ENCODE measurements at regions not wholly inside any gene's neighbourhood (a gene's known extent, or its start where the extent isn't known, plus 50 kb on each side); places are given as distances from the start of the nearest gene placed in this dataset.

GRCh38 chr12:19951664-19952063, 416.7 kb upstream of the PDE3A start:
- DNase-seq (ENCODE audit: low read depth in 2 of 2) = no peak

DNA sequence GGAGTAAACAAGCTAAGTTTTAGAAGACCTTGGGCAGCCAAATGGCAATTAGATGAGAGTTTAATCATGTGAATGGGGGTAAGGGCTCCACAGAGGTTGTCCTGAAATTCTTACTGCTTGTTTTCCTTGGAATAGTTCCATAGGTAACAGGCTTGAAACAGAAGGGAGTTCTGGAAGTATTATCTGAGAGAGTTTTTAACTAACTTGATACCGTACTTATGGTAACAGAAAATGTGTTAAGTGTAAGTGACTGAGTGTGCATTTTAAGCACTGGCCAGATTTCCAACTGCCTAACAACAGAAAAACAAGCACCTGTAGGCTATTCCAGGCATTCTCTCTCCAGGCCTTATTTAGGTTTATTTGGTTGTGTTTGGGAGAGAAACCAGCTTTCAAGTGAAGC, 414.6 kb upstream of the PDE3A start:
- DNase-seq (ENCODE audit: low read depth in 2 of 2) = no peak

DNA sequence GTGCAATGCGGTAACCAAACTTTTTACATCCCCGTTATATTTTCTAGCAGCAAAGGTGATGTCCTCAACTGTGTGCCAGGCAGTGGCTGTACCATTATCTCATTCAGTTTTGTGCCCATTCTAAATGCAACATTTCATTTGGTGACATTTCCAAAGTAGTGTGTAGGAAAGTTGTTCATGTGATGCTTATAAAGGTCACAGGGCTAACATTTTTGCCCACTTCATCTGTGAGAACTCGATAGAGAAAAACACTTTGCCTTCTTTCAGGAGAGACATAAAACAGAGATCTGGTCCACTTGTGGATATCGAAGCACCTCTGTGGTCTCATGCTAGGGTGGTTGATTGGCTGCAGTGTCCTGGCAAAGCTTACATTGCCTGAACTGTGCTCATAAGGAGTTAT, 414.2 kb upstream of the PDE3A start:
- no peak for DNase-seq (ENCODE audit: low read depth in 2 of 2)

DNA sequence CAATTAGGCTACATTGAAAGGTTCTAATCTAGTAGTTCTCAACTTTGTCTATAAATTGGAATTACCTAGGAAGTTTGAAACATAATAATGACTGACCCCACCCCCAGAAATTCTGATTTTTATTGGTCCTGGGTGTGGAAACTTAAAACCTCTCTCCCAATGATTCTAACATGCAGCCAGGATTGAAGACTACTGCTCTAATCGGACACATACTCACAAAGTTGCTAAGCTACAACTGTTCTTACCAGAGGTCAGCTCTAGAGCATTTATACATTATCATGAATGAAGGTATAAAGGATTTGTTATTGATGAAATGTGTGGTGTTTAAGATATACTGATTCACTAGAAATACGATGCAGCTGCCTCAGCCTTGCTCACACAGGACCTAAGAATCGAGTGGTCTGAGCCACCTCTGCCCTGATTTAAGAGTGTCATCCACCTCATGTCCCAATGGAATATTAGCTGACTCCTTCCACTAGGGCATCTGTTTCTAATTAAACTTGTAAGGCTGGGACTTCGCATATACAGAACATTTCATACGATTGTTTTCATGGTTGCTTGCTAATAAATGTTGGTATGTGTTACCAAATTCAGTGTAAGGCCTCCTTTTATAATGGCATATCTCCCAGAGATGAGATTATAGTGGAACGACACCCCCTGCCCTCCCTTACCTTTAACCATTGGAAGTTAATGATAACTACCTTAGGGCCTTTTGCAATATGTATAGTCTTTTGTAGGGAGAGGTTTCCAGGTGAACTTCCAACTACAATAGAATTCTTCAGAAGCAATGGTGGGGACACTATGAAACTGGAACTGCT, 410.8 kb upstream of the PDE3A start:
- no peak for DNase-seq (ENCODE audit: low read depth in 2 of 2)

DNA sequence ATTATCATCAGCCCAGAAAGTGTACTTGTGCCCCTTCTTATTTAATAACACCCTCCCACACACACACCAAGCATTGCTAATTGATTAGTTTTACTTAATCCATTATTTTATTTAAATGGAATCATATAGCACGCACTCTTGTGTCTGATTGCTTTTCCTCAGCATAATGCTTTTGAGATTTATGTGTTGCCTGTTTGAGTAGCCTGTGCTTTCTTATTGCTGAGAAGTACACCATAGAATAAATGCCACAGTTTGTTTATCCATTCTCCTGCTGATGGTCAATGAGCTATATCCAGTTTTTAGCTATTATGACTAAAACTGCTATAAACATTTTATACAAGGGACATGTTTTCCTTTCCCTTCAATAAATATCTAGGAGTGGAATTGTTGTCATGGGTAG, 409.9 kb upstream of the PDE3A start:
- no peak for DNase-seq (ENCODE audit: low read depth in 2 of 2)

DNA sequence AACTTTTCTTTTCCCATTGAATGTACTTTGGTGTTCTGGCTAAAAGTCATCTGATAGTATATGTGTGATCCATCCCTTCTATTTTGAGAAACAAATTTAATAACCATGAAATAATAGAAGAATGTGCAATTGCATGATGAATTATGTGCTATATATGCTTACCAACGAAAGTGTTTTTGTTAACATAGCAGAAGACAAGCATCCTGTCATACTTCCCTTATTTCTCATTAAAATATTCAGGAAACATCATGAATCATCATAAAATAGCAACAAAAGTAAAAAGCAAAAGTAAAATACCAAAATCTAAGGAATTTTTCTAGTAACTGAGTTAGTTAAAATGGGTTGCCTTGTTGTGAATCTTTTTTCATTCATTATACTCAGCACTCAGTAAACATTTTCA, 409.0 kb upstream of the PDE3A start:
- DNase-seq (ENCODE audit: low read depth in 2 of 2) = no peak

- DNase-seq (ENCODE audit: low read depth in 2 of 2) = no peak
These were observed 407.8 kb upstream of the PDE3A start for GRCh38 chr12:19960527-19960926.

DNA sequence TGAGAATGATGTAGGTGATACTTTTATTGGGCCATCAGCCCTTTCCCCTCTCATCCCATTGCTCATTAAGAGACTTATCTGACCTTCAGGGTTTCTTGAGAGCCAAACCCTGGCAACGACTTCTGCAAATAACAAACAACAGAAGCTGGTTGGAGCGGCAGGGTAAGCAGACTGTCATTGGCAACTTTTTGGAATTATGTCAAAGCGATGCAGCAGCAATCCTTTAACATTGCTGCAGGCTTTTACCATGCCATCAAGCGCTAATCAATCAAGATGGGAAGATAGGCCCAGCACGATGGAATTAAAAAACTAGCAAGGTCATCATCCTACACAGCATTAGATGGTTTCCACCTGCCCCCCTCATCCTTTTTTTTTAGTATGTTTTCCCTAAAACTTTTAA, 406.1 kb upstream of the PDE3A start:
- DNase-seq (ENCODE audit: low read depth in 2 of 2) = no peak

DNA sequence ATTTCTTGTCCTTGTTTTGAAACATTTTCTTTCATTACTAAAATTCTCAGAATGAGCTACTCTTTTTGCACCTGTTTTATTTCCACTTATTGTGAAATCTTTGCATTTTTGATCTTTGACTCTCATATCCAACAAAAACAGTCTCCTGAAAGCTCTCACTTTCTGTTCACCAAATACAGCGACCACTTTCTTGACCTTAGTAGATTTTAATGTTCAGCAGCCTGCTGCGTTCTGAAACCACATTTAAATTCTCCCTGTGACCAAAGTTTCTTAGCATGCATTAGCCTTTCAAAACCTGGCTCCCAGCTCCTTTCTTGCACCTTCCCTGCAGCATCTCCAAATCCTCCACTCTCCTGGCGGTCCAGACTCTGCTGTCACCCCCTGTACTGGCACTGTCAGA, 404.4 kb upstream of the PDE3A start:
- no peak for DNase-seq (ENCODE audit: low read depth in 2 of 2)

DNA sequence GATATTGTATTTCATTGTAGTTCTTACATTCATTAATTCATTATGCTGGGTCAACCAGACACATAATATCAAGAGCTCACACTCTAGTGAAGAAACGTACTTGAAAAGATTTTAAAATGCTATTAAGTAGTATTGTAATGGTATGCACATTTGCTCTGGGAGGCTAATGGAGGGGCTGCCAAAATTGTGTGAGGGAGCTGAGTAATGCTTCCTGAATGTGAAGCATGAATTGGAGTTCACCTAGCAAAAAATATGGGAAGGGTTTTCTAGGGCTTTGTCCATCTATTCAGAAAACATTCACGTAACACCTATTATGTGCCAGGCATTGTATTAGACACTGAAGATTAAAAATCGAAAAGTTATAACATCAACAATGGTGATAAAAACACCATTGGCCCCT, 403.8 kb upstream of the PDE3A start:
- no peak for DNase-seq (ENCODE audit: low read depth in 2 of 2)

- no peak for DNase-seq (ENCODE audit: low read depth in 2 of 2)
These were observed 402.9 kb upstream of the PDE3A start for GRCh38 chr12:19965196-19966038.

- no peak for DNase-seq (ENCODE audit: low read depth in 2 of 2)
These were observed 401.3 kb upstream of the PDE3A start for GRCh38 chr12:19967001-19967400.

- DNase-seq (ENCODE audit: low read depth in 2 of 2) = no peak
These were observed 400.9 kb upstream of the PDE3A start for GRCh38 chr12:19967431-19967830.

GRCh38 chr12:19970116-19970515, 398.2 kb upstream of the PDE3A start:
- no peak for DNase-seq (ENCODE audit: low read depth in 2 of 2)

DNA sequence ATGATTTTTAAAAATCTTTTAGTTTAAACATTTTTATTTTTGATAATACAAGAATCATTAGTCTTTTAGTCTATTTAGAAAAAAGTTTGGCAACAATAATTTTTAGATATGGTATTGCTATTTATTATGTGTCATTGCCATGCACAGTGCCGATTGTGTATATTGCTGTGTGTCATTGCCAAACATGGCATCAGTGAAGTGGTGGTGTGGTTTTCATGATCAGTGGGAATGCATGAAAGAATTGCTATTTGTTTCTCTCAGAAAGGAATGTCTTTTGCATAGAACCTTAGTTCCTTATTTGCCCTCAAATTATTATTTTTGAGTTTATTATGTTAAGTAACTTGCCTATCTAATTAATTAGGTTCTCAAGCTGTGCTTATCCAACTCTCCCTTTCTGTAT, 397.5 kb upstream of the PDE3A start:
- no peak for DNase-seq (ENCODE audit: low read depth in 2 of 2)

- DNase-seq (ENCODE audit: low read depth in 2 of 2) = no peak
These were observed 396.7 kb upstream of the PDE3A start for GRCh38 chr12:19971361-19972280.

DNA sequence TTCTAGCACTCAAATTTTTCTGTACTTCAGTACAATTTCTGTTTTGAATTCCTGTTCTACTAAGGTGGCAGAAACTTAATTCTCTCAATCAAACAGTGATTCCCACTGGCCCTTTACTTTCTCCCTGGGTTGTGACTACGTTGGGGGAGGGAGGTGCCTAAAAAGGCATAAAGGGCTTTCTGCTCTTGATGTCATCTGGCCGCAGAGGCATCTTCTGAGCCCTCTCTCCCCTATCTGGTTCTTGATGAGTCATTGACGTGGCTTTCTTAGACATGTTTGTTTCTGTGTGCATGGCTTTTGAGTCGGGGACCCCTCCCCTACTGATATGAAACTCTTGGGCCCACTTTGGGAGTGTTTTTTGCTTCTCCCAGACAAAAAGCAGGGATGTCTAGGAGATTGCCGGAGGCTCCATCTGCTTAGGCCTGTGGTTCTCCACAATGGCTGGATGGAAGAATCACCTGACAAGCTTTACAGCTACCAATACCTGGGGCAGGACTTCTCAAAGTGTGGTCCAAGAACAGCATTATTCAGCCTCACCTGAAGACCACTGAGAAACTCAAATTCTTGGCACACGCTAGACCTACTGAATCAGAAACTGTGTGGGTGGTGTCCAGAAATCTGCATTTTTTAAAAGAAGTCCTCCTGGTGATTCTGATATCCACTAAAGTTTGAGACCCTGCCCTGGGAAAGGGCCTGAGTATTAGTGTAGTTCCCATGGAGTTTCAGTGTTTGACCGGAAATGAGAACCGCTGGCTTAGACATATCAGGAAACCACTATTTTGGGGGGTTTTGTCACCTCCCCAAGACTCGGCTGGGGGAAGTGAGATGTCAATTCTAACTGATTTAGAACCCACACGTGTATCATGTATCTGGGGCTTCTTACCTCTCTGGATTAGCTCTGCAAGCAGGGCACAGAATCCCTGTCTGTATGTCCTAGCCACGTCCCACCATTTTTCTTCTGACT, 395.7 kb upstream of the PDE3A start:
- peak; percentile 11 to 15 for DNase-seq (ENCODE audit: low read depth in 2 of 2)

GRCh38 chr12:19978193-19978592, 390.1 kb upstream of the PDE3A start:
- DNase-seq (ENCODE audit: low read depth in 2 of 2) = no peak

DNA sequence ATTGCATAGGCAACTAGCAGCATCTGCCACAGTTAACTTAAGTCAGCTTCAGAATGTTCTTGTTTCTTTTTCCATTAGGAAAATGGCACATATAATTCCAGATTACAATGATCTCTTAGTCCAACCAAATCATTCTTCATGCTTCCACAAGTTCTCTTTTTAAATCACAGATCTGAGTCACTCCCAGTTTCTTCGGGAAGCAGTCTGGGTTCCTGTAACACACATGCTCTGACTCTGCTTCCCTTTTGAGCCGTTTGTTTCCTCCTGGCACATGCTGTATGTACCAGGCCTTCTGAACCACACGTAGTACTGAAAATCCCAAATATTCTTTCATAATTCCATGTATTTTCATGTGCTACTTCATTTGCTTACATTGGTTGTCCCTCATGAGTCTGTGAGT, 388.8 kb upstream of the PDE3A start:
- no peak for DNase-seq (ENCODE audit: low read depth in 2 of 2)

GRCh38 chr12:19981944-19982343, 386.4 kb upstream of the PDE3A start:
- DNase-seq (ENCODE audit: low read depth in 2 of 2) = no peak

- DNase-seq (ENCODE audit: low read depth in 2 of 2) = no peak
These were observed 380.3 kb upstream of the PDE3A start for GRCh38 chr12:19988001-19988400.

Measured in stimulated activated CD8-positive, alpha-beta memory T cell treated with anti-CD3 and anti-CD28 coated beads, Interleukin-15, amount 100 ng/mL, for 48 hours (primary cell).